ENCODE measurements at regions not wholly inside any gene's neighbourhood (a gene's known extent, or its start where the extent isn't known, plus 50 kb on each side); places are given as distances from the start of the nearest gene placed in this dataset.

DNA sequence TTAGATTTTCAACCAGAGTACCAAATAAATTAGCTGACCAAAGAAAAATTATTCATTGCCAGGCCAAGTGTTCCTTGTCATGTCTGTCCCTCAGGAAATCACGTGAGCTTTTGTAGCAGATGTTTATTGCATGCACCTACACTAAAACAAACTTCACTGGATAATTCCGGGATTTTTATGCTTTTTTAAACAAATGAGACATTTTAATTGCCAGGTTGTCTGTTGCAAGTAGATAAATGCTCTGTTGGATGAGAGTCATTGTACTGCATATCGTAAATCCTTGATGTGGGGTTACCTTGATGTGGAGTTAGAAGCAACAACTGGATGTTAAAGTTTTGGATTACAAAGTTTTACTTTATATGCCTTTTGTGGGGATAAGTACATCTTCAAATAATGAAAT, 1187.7 kb upstream of the PCDH9 start:
- TF ChIP-seq, protein P1, sequence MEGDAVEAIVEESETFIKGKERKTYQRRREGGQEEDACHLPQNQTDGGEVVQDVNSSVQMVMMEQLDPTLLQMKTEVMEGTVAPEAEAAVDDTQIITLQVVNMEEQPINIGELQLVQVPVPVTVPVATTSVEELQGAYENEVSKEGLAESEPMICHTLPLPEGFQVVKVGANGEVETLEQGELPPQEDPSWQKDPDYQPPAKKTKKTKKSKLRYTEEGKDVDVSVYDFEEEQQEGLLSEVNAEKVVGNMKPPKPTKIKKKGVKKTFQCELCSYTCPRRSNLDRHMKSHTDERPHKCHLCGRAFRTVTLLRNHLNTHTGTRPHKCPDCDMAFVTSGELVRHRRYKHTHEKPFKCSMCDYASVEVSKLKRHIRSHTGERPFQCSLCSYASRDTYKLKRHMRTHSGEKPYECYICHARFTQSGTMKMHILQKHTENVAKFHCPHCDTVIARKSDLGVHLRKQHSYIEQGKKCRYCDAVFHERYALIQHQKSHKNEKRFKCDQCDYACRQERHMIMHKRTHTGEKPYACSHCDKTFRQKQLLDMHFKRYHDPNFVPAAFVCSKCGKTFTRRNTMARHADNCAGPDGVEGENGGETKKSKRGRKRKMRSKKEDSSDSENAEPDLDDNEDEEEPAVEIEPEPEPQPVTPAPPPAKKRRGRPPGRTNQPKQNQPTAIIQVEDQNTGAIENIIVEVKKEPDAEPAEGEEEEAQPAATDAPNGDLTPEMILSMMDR (IDR thresholded peaks at IDR 0.05; ENCODE audit: low read length): no peak
- TF ChIP-seq EZH2 (optimal IDR thresholded peaks at IDR 0.05; ENCODE audit: low read depth, low read length): no peak
